ENCODE measurements at regions not wholly inside any gene's neighbourhood (a gene's known extent, or its start where the extent isn't known, plus 50 kb on each side); places are given as distances from the start of the nearest gene placed in this dataset.

- TF ChIP-seq POLR2AphosphoS5 (IDR thresholded peaks at IDR 0.05): no peak
- TF ChIP-seq, protein P1, sequence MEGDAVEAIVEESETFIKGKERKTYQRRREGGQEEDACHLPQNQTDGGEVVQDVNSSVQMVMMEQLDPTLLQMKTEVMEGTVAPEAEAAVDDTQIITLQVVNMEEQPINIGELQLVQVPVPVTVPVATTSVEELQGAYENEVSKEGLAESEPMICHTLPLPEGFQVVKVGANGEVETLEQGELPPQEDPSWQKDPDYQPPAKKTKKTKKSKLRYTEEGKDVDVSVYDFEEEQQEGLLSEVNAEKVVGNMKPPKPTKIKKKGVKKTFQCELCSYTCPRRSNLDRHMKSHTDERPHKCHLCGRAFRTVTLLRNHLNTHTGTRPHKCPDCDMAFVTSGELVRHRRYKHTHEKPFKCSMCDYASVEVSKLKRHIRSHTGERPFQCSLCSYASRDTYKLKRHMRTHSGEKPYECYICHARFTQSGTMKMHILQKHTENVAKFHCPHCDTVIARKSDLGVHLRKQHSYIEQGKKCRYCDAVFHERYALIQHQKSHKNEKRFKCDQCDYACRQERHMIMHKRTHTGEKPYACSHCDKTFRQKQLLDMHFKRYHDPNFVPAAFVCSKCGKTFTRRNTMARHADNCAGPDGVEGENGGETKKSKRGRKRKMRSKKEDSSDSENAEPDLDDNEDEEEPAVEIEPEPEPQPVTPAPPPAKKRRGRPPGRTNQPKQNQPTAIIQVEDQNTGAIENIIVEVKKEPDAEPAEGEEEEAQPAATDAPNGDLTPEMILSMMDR (IDR thresholded peaks at IDR 0.05): no peak
- TF ChIP-seq POLR2A (IDR thresholded peaks at IDR 0.05): no peak
- TF ChIP-seq EP300 (IDR thresholded peaks at IDR 0.05): no peak
Measured at GRCh38 chr5:2272039-2272438, 389.3 kb upstream of the IRX4 start.

Data from suprapubic skin (tissue), 4 donors.